Motor neuron (in vitro differentiated cells): ENCODE measurements at regions not wholly inside any gene's neighbourhood (a gene's known extent, or its start where the extent isn't known, plus 50 kb on each side); places are given as distances from the start of the nearest gene placed in this dataset.

Source experiments
- ATAC-seq, 8 experiments: fragments of 200-7000 bp; cut with Tn5 transposase; replicated peaks in 6 of 8; 2 replicates each; pipeline ENCODE4 v1.8.0; 2021; ENCODE audit warnings: mild to moderate bottlenecking in 8 of 8, moderate library complexity in 8 of 8
- H3K27ac ChIP-seq, 2 donors: fragments of 250-450 bp; sonication (Bioruptor Pico); 2 replicates each; pipeline ENCODE4 v1.9.0; 2021; ENCODE audit warnings: antibody characterized with exemption in 2 of 2, mild to moderate bottlenecking in 2 of 2, moderate library complexity in 1 of 2
- H3K4me1 ChIP-seq, 2 donors: fragments of 250-450 bp; sonication (Bioruptor Pico); replicated peaks in 1 of 2; 2 replicates each; pipeline ENCODE4 v1.6.1; 2021; ENCODE audit warnings: antibody characterized with exemption in 2 of 2, mild to moderate bottlenecking in 2 of 2, moderate library complexity in 1 of 2
- H3K4me3 ChIP-seq, 5 donors: fragments of 250-450 bp; sonication (Bioruptor Pico); 2 replicates each; pipeline ENCODE4 v1.9.0; 2021; ENCODE audit warnings: antibody characterized with exemption in 5 of 5, mild to moderate bottlenecking in 5 of 5, moderate library complexity in 4 of 5
- WGBS, 10 experiments: fragments of 450-650 bp; shearing (Covaris generic); methylation state at CpG; one replicate each; pipeline ENCODE4 v1.0.0; 2022; 5-methylcytosine and 5-hydroxymethylcytosine counted together
- in situ Hi-C, 9 experiments: fragments of 400-800 bp; cut with MboI; loops; one replicate each; pipeline ENCODE4 v1.15.0; 2021; ENCODE audit warnings: low sequenced_read_pairs in 9 of 9, low pct_unique_long_range_greater_than_20kb in 2 of 9; ENCODE audit not compliant: unreplicated experiment in 9 of 9

DNA sequence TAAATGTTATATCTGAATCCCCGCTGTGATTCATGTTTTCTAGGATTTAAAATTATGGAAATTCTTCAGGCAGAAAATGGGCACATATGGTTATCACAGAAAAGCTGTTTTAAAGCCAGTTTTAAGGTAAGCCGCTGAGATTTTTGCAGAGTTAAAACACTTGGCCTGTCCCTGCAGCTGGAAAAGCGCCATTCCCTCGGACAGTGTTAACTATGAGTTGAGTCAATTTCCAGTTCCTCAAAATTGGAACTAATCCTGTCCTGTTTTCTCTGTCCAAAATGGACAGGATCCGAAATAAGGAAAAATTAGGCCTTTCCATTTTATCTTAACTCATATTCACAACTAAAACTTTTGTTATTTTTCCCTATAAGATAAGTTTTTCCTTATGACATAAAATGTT is 225.2 kb downstream of the SAMD5 start:
- Histone ChIP-seq H3K27ac (no peak overlapping the region), H3K4me1 (peaks cover 0 to 13% of the 10 kb centered on the region in 2 donors), H3K4me3 (no peak overlapping the region)
- in situ Hi-C loops: no loop called here
- WGBS, 10 experiments: 41 to 100% (median 83%) methylated on average over 1 to 5 of the region's 5 CpGs; no CpG with 5 or more reads in 2 of the 10 experiments
- ATAC-seq: no peak

DNA sequence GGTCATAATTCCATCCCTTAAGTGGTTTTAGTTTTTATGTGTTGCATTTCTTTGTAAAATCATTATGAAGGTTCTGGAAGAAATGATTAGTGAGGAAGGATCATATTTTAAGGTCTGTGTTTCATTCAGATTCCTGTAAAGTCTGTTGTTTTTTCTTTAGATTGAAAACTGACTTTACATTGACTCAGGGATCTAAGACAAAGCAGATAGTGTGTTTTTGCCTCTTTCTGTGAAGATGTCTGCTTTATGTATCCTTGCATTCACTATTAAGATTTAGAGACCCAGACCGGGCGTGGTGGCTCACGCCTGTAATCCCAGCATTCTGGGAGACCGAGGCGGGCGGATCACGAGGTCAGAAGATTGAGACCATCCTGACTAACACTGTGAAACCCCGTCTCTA is 225.7 kb downstream of the SAMD5 start:
- peaks cover 0 to 13% of the 10 kb centered on the region in 2 donors for H3K4me1 ChIP-seq
- ATAC-seq: no peak
- in situ Hi-C loops: no loop called here
- no peak overlapping the region for H3K27ac ChIP-seq
- WGBS, 10 experiments: 73 to 95% methylated on average over 3 to 8 of the region's 8 CpGs; no CpG with 5 or more reads in 8 of the 10 experiments
- H3K4me3 ChIP-seq: no peak overlapping the region

DNA sequence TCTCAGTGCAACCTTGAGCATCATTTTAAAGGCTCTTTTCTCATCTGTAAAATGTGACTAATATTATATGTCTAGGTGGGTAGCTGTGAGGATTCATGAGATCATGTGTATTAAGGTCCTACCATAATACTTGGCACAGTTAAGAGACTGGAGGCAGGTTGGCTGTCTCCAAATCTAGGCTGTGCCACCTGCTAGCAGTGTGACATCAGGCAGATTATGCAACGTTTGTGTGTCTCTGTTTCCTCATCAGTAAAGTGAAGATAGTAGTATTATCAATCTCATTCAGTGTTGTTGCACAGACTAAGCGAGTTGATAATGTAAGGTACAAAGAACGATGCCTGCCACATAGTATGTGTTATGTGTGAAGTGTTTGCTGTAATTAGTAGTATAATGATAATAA is 227.4 kb downstream of the SAMD5 start:
- in situ Hi-C loops: no loop called here
- peaks cover 0 to 13% of the 10 kb centered on the region in 2 donors for H3K4me1 ChIP-seq
- H3K4me3 ChIP-seq: no peak overlapping the region
- WGBS, 10 experiments: 17 to 100% (median 80%) methylated on average over 1 to 3 of the region's 3 CpGs; no CpG with 5 or more reads in 1 of the 10 experiments
- no peak overlapping the region for H3K27ac ChIP-seq
- no peak for ATAC-seq

DNA sequence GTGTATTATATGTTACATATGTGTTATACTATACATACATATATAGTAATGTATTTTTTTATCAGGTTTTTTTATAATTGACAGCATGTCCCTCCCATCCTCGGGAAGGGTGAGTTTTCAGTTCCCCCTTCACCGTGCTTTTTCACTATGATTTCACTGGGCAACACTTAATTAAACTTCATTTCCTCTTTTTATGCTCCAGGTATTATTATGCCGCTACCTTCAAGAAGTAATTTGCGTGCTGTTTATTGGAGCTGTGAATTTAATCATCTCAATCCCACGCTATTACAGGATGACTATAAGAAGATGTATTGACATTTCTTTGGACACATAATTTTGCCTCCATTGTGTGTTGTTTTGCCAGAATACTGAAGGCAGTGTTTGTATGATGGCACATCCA is 228.6 kb downstream of the SAMD5 start:
- Histone ChIP-seq H3K27ac (no peak overlapping the region), H3K4me1 (peaks cover 0 to 8% of the 10 kb centered on the region in 2 donors), H3K4me3 (no peak overlapping the region)
- in situ Hi-C loops: no loop called here
- WGBS, 10 experiments: 27 to 88% (median 80%) methylated on average over 1 to 5 of the region's 5 CpGs; no CpG with 5 or more reads in 1 of the 10 experiments
- ATAC-seq: no peak

DNA sequence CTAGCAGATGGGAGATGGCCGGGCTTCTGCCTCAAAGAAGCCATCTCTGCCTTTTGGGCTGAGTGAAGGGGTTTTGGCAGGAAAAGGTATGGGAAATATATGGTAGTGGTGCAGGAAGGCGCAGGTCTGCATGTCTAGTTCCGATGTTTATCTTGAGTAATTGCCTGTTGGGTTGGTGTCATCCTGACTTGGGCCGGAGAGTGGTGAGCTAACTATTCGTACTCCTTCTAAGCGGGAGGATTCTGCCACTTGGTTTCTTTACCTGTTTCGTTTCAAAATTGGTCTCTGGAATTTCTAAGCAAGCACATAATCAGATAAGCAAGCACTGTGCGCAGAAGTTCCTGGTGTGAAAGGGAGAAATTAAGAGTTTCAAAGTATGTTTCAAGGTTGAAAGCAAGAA is 229.6 kb downstream of the SAMD5 start:
- in situ Hi-C loops: no loop called here
- no peak overlapping the region for H3K27ac ChIP-seq
- H3K4me1 ChIP-seq: peaks cover 0 to 7% of the 10 kb centered on the region in 2 donors
- H3K4me3 ChIP-seq: no peak overlapping the region
- 0 to 97% (median 90%) methylated on average over 3 to 8 of the region's 8 CpGs; no CpG with 5 or more reads in 1 of the 10 experiments for WGBS, 10 experiments
- peak in 2 of 8 experiments; percentile 9 to 35 for ATAC-seq

DNA sequence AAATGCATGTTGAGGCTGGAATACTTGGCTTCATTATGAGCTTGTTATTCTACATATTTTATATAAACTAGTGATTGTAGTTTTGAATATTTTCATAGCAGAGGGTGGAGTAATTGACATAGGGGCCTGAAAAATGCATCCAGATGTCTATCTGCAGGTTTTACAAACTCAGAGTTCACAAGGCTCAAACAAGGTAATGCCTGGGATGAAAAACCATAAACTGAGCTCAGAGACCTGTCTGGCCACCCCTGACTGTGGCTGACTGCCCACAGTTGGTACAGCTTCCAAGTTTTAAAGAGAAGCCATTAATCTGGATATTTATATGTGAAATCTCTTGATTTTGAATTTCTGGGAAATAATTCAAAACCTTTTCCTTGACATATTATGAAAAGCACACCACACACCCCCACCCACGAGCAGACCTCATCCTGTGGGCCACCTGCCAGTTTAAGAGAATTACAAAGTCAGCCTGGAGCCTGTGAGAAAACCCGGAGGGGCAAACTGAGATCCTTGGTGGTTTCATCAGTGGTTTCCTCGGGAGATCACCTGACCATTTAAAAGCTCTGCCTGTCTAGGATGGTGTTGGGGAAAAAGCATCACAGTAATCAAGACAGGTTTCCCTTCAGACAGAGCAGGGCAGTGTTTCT is 230.1 kb downstream of the SAMD5 start:
- peak in 3 of 8 experiments; percentile 69 to 78 (median 74) for ATAC-seq
- no peak overlapping the region for H3K4me3 ChIP-seq
- H3K27ac ChIP-seq: no peak overlapping the region
- H3K4me1 ChIP-seq: peaks cover 0 to 7% of the 10 kb centered on the region in 2 donors
- in situ Hi-C loops: no loop called here
- WGBS, 10 experiments: 0 to 76% (median 43%) methylated on average over 1 to 3 of the region's 3 CpGs; no CpG with 5 or more reads in 2 of the 10 experiments

DNA sequence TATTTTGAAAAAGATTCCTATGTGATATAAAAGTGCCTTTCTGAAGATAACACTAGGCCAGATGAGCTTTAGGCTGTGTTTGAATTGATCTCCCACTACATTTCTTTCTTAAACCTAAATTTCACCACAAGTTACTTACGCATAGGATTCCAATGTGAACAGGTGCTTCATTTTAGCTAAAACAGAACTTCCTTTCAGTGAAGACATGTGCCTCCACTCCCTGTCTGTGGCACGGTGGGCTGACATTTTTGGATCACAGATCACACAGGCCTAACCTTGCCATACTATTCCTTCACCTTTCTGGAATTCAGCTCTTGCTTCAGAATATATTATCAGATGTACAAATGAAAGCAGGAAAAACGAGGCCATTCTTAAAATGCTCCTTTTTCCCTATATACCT is 231.8 kb downstream of the SAMD5 start:
- Histone ChIP-seq H3K4me3 (no peak overlapping the region), H3K4me1 (no peaks in the 10 kb centered on the region), H3K27ac (no peak overlapping the region)
- in situ Hi-C loops: no loop called here
- no peak for ATAC-seq
- WGBS, 10 experiments: 15 to 100% (median 71%) methylated on average over 1 to 3 of the region's 3 CpGs; no CpG with 5 or more reads in 1 of the 10 experiments

DNA sequence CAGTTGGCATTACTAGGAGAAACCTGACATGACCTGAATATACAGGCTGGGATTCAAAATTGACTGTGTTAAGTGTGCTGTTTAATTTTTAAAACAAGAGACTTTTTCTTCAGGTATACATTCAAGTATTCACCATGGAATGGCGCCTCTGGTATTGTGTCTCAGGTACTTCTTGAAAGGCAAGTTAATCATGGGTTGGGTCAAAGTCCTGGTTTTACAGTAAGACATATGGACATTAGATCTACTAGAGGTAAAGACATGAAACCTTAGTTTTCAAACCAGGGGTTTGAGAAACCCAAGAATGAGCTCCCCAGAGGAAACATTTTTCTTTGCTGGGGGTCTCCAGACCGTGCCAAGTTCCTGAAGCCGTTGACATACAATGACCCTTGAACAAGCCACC is 232.4 kb downstream of the SAMD5 start:
- in situ Hi-C loops: no loop called here
- no peak for ATAC-seq
- H3K4me3 ChIP-seq: no peak overlapping the region
- no peak overlapping the region for H3K27ac ChIP-seq
- WGBS, 10 experiments: 20 to 100% (median 50%) methylated on average over 1 to 3 of the region's 3 CpGs; no CpG with 5 or more reads in 3 of the 10 experiments
- H3K4me1 ChIP-seq: no peaks in the 10 kb centered on the region

DNA sequence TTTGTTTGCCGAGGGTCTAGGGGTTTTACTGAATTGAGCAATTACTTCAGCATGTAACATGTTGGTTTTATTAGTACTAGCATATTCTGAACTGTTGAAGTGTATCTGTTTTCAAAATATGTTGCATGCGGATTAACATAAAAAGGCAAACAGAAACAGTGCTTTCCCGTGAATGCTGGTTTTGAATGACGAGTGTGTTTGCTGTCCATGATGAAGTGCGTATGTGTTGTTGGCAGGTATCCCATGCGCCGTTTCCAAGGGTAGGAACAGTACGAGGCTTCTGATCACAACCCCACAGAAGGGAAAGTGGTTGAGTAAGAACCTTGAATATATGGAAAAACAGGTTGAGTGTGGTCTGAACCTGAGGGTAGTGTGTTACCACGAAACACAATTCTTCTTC is 232.9 kb downstream of the SAMD5 start:
- in situ Hi-C loops: no loop called here
- H3K4me1 ChIP-seq: no peaks in the 10 kb centered on the region
- H3K27ac ChIP-seq: no peak overlapping the region
- WGBS, 10 experiments: 5 to 100% (median 90%) methylated on average over 1 to 8 of the region's 9 CpGs; no CpG with 5 or more reads in 1 of the 10 experiments
- ATAC-seq: peak in 3 of 8 experiments; percentile 9 to 77 (median 27)
- no peak overlapping the region for H3K4me3 ChIP-seq

DNA sequence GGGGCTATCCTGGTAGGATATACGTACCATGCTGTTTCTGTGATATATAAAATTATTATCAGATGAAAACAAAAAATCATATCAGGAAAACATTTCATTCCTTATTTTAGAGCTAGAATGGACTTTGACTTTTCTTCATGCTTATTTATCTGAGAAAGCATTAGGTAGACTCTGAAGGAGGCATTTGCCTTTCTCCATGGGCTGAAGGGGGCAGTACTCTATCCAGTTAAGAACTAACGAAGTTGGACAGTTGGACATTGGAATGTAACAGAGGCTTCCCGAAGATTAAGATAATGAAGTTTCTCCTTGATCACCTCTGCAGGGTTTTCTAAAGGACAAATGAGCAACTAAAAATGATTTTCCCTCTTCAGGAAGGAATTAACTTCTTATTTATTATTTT is 233.9 kb downstream of the SAMD5 start:
- in situ Hi-C loops: no loop called here
- H3K4me1 ChIP-seq: no peaks in the 10 kb centered on the region
- no peak overlapping the region for H3K4me3 ChIP-seq
- H3K27ac ChIP-seq: no peak overlapping the region
- no peak for ATAC-seq
- WGBS, 10 experiments: 51 to 100% (median 93%) methylated on average over 1 to 3 of the region's 3 CpGs

DNA sequence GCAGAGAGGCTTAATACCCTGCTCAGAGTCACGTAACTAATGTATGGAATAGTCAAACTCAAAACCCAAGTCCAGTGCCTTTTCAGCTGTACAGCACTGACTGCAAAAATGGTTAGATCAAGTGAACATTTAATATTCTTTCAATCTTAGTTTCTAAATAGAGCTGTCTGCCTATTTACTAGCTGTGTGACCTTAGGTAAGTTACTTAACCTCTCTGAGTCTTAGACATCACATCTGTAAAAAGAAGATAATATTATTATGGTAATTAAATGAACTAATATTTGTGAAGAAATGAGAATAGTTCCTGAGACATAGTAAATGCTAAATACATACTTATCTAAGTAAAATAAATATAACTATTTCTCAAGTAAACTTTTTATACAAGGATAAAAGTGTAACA is 235.5 kb downstream of the SAMD5 start:
- in situ Hi-C loops: no loop called here
- no peak for ATAC-seq
- no peak overlapping the region for H3K4me3 ChIP-seq
- 80 to 100% (median 83%) methylated on average over 1 of the region's 1 CpG; no CpG with 5 or more reads in 5 of the 10 experiments for WGBS, 10 experiments
- H3K27ac ChIP-seq: no peak overlapping the region
- H3K4me1 ChIP-seq: no peaks in the 10 kb centered on the region

DNA sequence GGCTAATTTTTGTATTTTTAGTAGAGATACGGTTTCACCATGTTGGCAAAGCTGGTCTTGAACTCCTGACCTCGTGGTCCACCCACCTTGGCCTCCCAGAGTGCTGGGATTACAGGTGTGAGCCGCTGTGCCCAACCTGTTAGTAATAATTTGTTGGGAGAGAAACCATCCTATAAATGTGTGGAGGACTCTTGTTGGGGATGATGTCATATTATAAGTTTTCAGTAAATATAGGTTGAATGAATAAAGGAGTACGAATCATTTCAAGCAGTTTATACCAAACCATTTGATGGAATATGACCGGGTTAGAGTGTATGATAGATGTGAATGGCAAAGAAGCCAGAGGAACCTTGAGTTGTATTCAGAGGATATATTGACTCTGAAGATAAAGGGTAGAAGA is 240.8 kb downstream of the SAMD5 start:
- in situ Hi-C loops: no loop called here
- H3K4me1 ChIP-seq: peaks cover 0 to 3% of the 10 kb centered on the region in 2 donors
- 39 to 100% (median 79%) methylated on average over 1 to 4 of the region's 5 CpGs for WGBS, 10 experiments

DNA sequence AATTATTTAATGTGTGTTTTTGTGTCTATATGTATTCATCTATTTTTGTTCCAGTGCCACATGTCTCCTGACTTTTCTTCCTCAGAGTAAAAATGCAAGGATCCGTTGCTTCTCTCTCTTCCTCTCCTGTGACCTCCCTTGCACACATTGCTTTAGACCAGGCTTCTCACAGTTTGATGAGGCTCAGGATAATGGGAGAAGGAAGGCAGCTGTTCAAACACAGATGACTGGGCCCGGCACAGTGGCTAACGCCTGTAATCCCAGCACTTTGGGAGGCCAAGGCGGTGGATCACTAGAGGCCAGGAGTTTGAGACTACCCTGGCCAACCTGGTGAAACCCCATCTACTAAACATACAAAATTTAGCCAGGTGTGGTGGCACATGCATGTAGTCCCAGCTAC is 241.9 kb downstream of the SAMD5 start:
- Histone ChIP-seq H3K4me3 (no peak overlapping the region), H3K27ac (no peak overlapping the region), H3K4me1 (peaks cover 0 to 3% of the 10 kb centered on the region in 2 donors)
- WGBS, 10 experiments: 10 to 93% (median 57%) methylated on average over 1 to 4 of the region's 4 CpGs; no CpG with 5 or more reads in 1 of the 10 experiments
- in situ Hi-C loops: loop anchor here in 1 of 9 experiments (25.0 kb wide), 1 partner anchor 412 kb away; no protein-coding TSS in a partner anchor
- peak in 3 of 8 experiments; percentile 10 to 78 (median 61) for ATAC-seq

More for the DNA sequence above, 240.8 kb downstream of the SAMD5 start:
- Histone ChIP-seq H3K4me3 (no peak overlapping the region), H3K27ac (no peak overlapping the region)
- no peak for ATAC-seq

DNA sequence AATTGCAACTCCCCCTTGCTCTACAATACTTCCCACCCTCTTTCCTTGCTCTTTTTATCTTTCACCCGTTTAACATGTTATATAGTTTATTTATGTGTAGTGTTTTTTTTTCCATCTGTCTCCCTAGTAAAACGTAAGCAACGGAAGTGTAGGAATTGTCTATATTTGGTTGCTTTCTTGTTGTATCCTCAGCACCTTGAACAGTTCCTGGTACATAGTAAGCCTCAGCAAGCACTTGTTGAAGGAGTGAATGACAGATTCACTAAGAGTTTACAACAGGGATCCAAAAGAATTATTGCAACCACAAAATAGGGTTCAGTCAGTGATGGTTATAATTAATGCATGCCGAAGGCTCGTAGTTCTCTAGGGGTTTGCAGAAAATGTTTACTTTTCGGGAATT is 242.7 kb downstream of the SAMD5 start:
- in situ Hi-C loops: loop anchor here in 1 of 9 experiments (25.0 kb wide), 1 partner anchor 411 kb away; no protein-coding TSS in a partner anchor
- WGBS, 10 experiments: 36 to 100% (median 87%) methylated on average over 1 to 6 of the region's 6 CpGs; no CpG with 5 or more reads in 1 of the 10 experiments
- ATAC-seq: no peak
- H3K4me1 ChIP-seq: peaks cover 0 to 3% of the 10 kb centered on the region in 2 donors
- H3K4me3 ChIP-seq: no peak overlapping the region
- no peak overlapping the region for H3K27ac ChIP-seq
